HepG2 (cell line): ENCODE measurements at regions not wholly inside any gene's neighbourhood (a gene's known extent, or its start where the extent isn't known, plus 50 kb on each side); places are given as distances from the start of the nearest gene placed in this dataset.

Experiments
- ATAC-seq: fragments of 200-7000 bp; cut with Tn5 transposase; 3 replicates; pipeline ENCODE4 v1.9.1; 2020; ENCODE audit warnings: mild to moderate bottlenecking, moderate library complexity
- BruUV-seq: library from RNA; stranded (reverse); fragments of 400-500 nt; replicated peaks from 2 replicates; lab custom pipeline; 2021; lab: Mats Ljungman, UMichigan
- CTCF ChIA-PET: fragments of 300-600 bp; formaldehyde crosslinking; extraction: SDS; loops from one replicate; lab custom pipeline; 2021; ENCODE audit warnings: low total read pairs, inconsistent platforms, low intra/inter-chr PET ratio; lab: Yijun Ruan, JAX
- POLR2A ChIA-PET: fragments of 350-600 bp; sonication (Branson Sonifier 250); formaldehyde crosslinking; loops from one replicate; lab custom pipeline; 2020; ENCODE audit warnings: antibody characterized with exemption, inconsistent platforms; lab: Yijun Ruan, JAX
- DNase-seq: peaks from one replicate; pipeline ENCODE4 v3.0.0-alpha.2; 2015; ENCODE audit warnings: low spot score
- FAIRE-seq: peaks from 3 replicates; lab custom pipeline; 2011; peaks lifted over from hg19 to GRCh38; lab: Jason Lieb, UNC
- H2AFZ ChIP-seq: one replicate; pipeline ENCODE4 v1.6.1; 2011; ENCODE audit warnings: low read length, inconsistent platforms
- H3K27ac ChIP-seq: fragments of 300-600 bp; 3 replicates; pipeline ENCODE4 v1.8.0; 2011; ENCODE audit warnings: mixed run types, mild to moderate bottlenecking, mixed read lengths, low read length, inconsistent platforms; ENCODE audit not compliant: insufficient read depth; ENCODE audit errors: extremely low read length
- H3K27me3 ChIP-seq, 2 experiments: fragments of 200-600 bp in 1 of 2; 2 replicates in 1 of 2; 3 replicates in 1 of 2; pipeline versions ENCODE4 v1.6.0 to v1.8.0; 2011; ENCODE audit warnings: low read length in 2 of 2, mild to moderate bottlenecking in 2 of 2, moderate library complexity in 2 of 2, inconsistent platforms in 1 of 2; ENCODE audit not compliant: insufficient read depth in 2 of 2, control insufficient read depth in 1 of 2
- H3K36me3 ChIP-seq, 2 experiments: fragments of 200-600 bp in 1 of 2; replicated peaks in 1 of 2; 2 replicates in 1 of 2; 3 replicates in 1 of 2; pipeline versions ENCODE4 v1.5.1 to v1.8.0; 2011; ENCODE audit warnings: low read length in 2 of 2, inconsistent platforms in 1 of 2; ENCODE audit not compliant: insufficient read depth in 2 of 2, control insufficient read depth in 1 of 2
- H3K4me1 ChIP-seq: 2 replicates; pipeline ENCODE4 v1.5.1; 2012; ENCODE audit warnings: low read length, inconsistent platforms; ENCODE audit not compliant: insufficient read depth
- H3K4me2 ChIP-seq: 2 replicates; pipeline ENCODE4 v1.6.0; 2011; ENCODE audit warnings: low read depth, low read length, inconsistent platforms
- H3K4me3 ChIP-seq, 3 experiments: fragments of 200-600 bp in 1 of 3; sonication (generic), shearing (Covaris generic) in 1 of 3; replicated peaks in 1 of 3; 2 replicates each; pipeline ENCODE4 v1.5.1; 2011 to 2016; ENCODE audit warnings: low read length in 3 of 3, inconsistent platforms in 2 of 3, low read depth in 2 of 3, mild to moderate bottlenecking in 2 of 3, control low read depth in 1 of 3, mixed read lengths in 1 of 3; ENCODE audit not compliant: insufficient read depth in 1 of 3
- H3K79me2 ChIP-seq: one replicate; pipeline ENCODE4 v1.6.1; 2011; ENCODE audit warnings: low read length, inconsistent platforms; ENCODE audit not compliant: insufficient read depth
- H3K9ac ChIP-seq: 2 replicates; pipeline ENCODE4 v1.6.0; 2011; ENCODE audit warnings: mild to moderate bottlenecking, low read depth, low read length, inconsistent platforms; ENCODE audit not compliant: insufficient read depth
- H3K9me3 ChIP-seq: 2 replicates; pipeline ENCODE4 v1.5.1; 2012; ENCODE audit warnings: mild to moderate bottlenecking, low read length
- H4K20me1 ChIP-seq: 2 replicates; pipeline ENCODE4 v1.6.0; 2011; ENCODE audit warnings: inconsistent platforms, mild to moderate bottlenecking, low read length, moderate library complexity; ENCODE audit not compliant: insufficient read depth
- ASH2L ChIP-seq: fragments of 300-600, 200-600 bp; sonication (generic); IDR thresholded peaks from 2 replicates; pipeline ENCODE4 v1.7.0; 2017; ENCODE audit warnings: low read depth, mild to moderate bottlenecking, moderate library complexity, mixed read lengths, low read length; ENCODE audit not compliant: insufficient read length
- CHD4 ChIP-seq: fragments of 200-600 bp; sonication (generic); IDR thresholded peaks from 2 replicates; pipeline ENCODE4 v1.7.0; 2017; ENCODE audit warnings: mild to moderate bottlenecking, low read length, borderline replicate concordance
- FOXJ3 ChIP-seq: sonication (generic); formaldehyde crosslinking; IDR thresholded peaks from 2 replicates; pipeline ENCODE4 v1.4.0; 2020; ENCODE audit warnings: missing genetic modification reagents, mild to moderate bottlenecking, borderline replicate concordance
- HBP1 ChIP-seq: IDR thresholded peaks from 2 replicates; pipeline ENCODE4 v1.6.1; 2016; ENCODE audit warnings: low read depth, control low read depth
- HNRNPH1 ChIP-seq: fragments of 200-400 bp; formaldehyde crosslinking; optimal IDR thresholded peaks from 2 replicates; pipeline ENCODE3; 2017; ENCODE audit warnings: mild to moderate bottlenecking, low read depth, low read length
- LRRFIP1 ChIP-seq: sonication (generic); formaldehyde crosslinking; conservative IDR thresholded peaks from 2 replicates; pipeline ENCODE4 v1.4.0; 2020; ENCODE audit warnings: missing genetic modification reagents
- NR3C1 ChIP-seq: sonication (generic); formaldehyde crosslinking; IDR thresholded peaks from 2 replicates; pipeline ENCODE4 v1.4.0; 2020; ENCODE audit warnings: missing genetic modification reagents
- SMAD1 ChIP-seq: sonication (generic); formaldehyde crosslinking; IDR thresholded peaks from 2 replicates; pipeline ENCODE4 v1.4.0; 2020; ENCODE audit warnings: missing genetic modification reagents, low read depth, mild to moderate bottlenecking, borderline replicate concordance
- TP53 ChIP-seq: sonication (generic); formaldehyde crosslinking; conservative IDR thresholded peaks from 2 replicates; pipeline ENCODE4 v1.4.0; 2020; ENCODE audit warnings: missing genetic modification reagents
- U2AF2 ChIP-seq: fragments of 200-400 bp; formaldehyde crosslinking; IDR thresholded peaks from 2 replicates; pipeline ENCODE4 v1.6.1; 2017; ENCODE audit warnings: low read depth, mild to moderate bottlenecking, low read length
- ZC3H13 ChIP-seq: sonication (generic); formaldehyde crosslinking; IDR thresholded peaks from 2 replicates; pipeline ENCODE4 v1.8.1; 2023; ENCODE audit warnings: mild to moderate bottlenecking, missing genetic modification reagents, moderate library complexity
- ZFP41 ChIP-seq: sonication (generic); formaldehyde crosslinking; IDR thresholded peaks from 2 replicates; pipeline ENCODE4 v1.4.0; 2020; ENCODE audit warnings: mild to moderate bottlenecking, missing genetic modification reagents, borderline replicate concordance
- ZFP82 ChIP-seq: sonication (generic); formaldehyde crosslinking; IDR thresholded peaks from 2 replicates; pipeline ENCODE4 v1.5.1; 2020; ENCODE audit warnings: mild to moderate bottlenecking, missing genetic modification reagents, borderline replicate concordance
- ZNF207 ChIP-seq: fragments of 450-650 bp; IDR thresholded peaks from 2 replicates; pipeline ENCODE4 v1.6.1; 2016; ENCODE audit warnings: antibody characterized with exemption, borderline replicate concordance
- ZNF383 ChIP-seq: sonication (generic); formaldehyde crosslinking; IDR thresholded peaks from 2 replicates; pipeline ENCODE4 v1.4.0; 2020; ENCODE audit warnings: missing genetic modification reagents, mild to moderate bottlenecking, borderline replicate concordance
- ZNF652 ChIP-seq: IDR thresholded peaks from 2 replicates; pipeline ENCODE4 v1.6.1; 2016; ENCODE audit warnings: low read depth, borderline replicate concordance
- ZSCAN12 ChIP-seq: sonication (generic); formaldehyde crosslinking; IDR thresholded peaks from 2 replicates; pipeline ENCODE4 v1.9.0; 2021; ENCODE audit warnings: mild to moderate bottlenecking, missing genetic modification reagents
- in situ Hi-C: cut with HindIII; loops from 2 replicates; pipeline ENCODE4 v1.10.0; 2017; ENCODE audit warnings: low pct_unique_long_range_greater_than_20kb; ENCODE audit not compliant: extremely low pct_ligation_motif_present
- intact Hi-C: fragments of 100-400 bp; cut with micrococcal nuclease; formaldehyde crosslinking; loops from one replicate; pipeline ENCODE4 v1.10.0; 2022; ENCODE audit not compliant: unreplicated experiment

- DNase-seq (no peak), FAIRE-seq (no peak), ATAC-seq (no peak)
- ChIA-PET POLR2A (no interaction called here), CTCF (no interaction called here)
- no peak overlapping the region for H2AFZ ChIP-seq
- in situ Hi-C loops: no loop called here
- H3K4me3 ChIP-seq: no peak overlapping the region
- no peaks in the 10 kb centered on the region for H4K20me1 ChIP-seq
- peaks cover 33% of the 10 kb centered on the region for H3K9me3 ChIP-seq
- no peak overlapping the region for H3K4me2 ChIP-seq
- intact Hi-C loops: no loop called here
- H3K36me3 ChIP-seq: no peaks in the 10 kb centered on the region
- no peaks in the 10 kb centered on the region for H3K4me1 ChIP-seq
- no peaks in the 10 kb centered on the region for H3K79me2 ChIP-seq
- H3K27ac ChIP-seq: no peak overlapping the region
- BruUV-seq: no TSS peak
- H3K27me3 ChIP-seq: no peaks in the 10 kb centered on the region
- TF ChIP-seq ASH2L: no peak
- no peak for TF ChIP-seq NR3C1 (CRISPR knock-in tag)
- TF ChIP-seq ZNF383 (CRISPR knock-in tag): no peak
- TF ChIP-seq U2AF2: no peak
- TF ChIP-seq TP53 (CRISPR knock-in tag): no peak
- no peak for TF ChIP-seq LRRFIP1 (CRISPR knock-in tag)
- TF ChIP-seq ZNF652 (CRISPR knock-in tag): no peak
- TF ChIP-seq SMAD1 (CRISPR knock-in tag): no peak
- no peak for TF ChIP-seq ZFP82 (CRISPR knock-in tag)
- no peak for TF ChIP-seq ZFP41
- no peak for TF ChIP-seq HNRNPH1
- TF ChIP-seq FOXJ3 (CRISPR knock-in tag): no peak
- no peak for TF ChIP-seq ZSCAN12 (CRISPR knock-in tag)
- TF ChIP-seq ZNF207: no peak
- TF ChIP-seq ZC3H13 (CRISPR knock-in tag): no peak
- no peak for TF ChIP-seq HBP1 (CRISPR knock-in tag)
- TF ChIP-seq CHD4: no peak
- TF ChIP-seq, all 625 proteins: peak for 0
- H3K9ac ChIP-seq: no peak overlapping the region
Measured at GRCh38 chr5:58380655-58381054, 79.2 kb downstream of the PLK2 start.
